DOHH2 (cell line): ENCODE measurements at regions not wholly inside any gene's neighbourhood (a gene's known extent, or its start where the extent isn't known, plus 50 kb on each side); places are given as distances from the start of the nearest gene placed in this dataset.

ENCODE experiments used
- H3F3A ChIP-seq: fragments of 200-600 bp; sonication (generic), shearing (Covaris generic); 2 replicates; pipeline ENCODE4 v1.6.0; 2016; ENCODE audit warnings: antibody characterized with exemption, mild to moderate bottlenecking; ENCODE audit not compliant: control insufficient read depth, insufficient read depth
- H3K27ac ChIP-seq: fragments of 200-600 bp; sonication (generic); 2 replicates; pipeline ENCODE4 v1.5.1; 2014; ENCODE audit warnings: low read depth, mild to moderate bottlenecking, low read length, moderate library complexity
- H3K27me3 ChIP-seq: fragments of 200-600 bp; sonication (generic); 2 replicates; pipeline ENCODE4 v1.6.1; 2014; ENCODE audit warnings: mild to moderate bottlenecking, low read length, mixed read lengths; ENCODE audit not compliant: control insufficient read depth
- H3K36me3 ChIP-seq: fragments of 200-600 bp; sonication (generic); 2 replicates; pipeline ENCODE4 v1.6.1; 2014; ENCODE audit warnings: mild to moderate bottlenecking, low read length, moderate library complexity, mixed read lengths; ENCODE audit not compliant: control insufficient read depth
- H3K4me1 ChIP-seq: fragments of 200-600 bp; sonication (generic); 2 replicates; pipeline ENCODE4 v1.6.1; 2014; ENCODE audit warnings: mild to moderate bottlenecking, low read length, mixed read lengths; ENCODE audit not compliant: control insufficient read depth
- H3K4me2 ChIP-seq: fragments of 200-600 bp; sonication (generic); 2 replicates; pipeline ENCODE4 v1.6.0; 2014; ENCODE audit warnings: mild to moderate bottlenecking, low read length, moderate library complexity
- H3K4me3 ChIP-seq: fragments of 200-600 bp; sonication (generic); 2 replicates; pipeline ENCODE4 v1.5.1; 2014; ENCODE audit warnings: mild to moderate bottlenecking, low read length, mixed read lengths
- H3K79me2 ChIP-seq: fragments of 200-600 bp; sonication (generic); 2 replicates; pipeline ENCODE4 v1.6.1; 2014; ENCODE audit warnings: mild to moderate bottlenecking, low read length, mixed read lengths; ENCODE audit not compliant: control insufficient read depth
- H3K9me2 ChIP-seq: fragments of 200-600 bp; sonication (generic); replicated peaks from 2 replicates; pipeline ENCODE4 v1.6.1; 2014; ENCODE audit warnings: mild to moderate bottlenecking, low read length, mixed read lengths; ENCODE audit not compliant: control insufficient read depth
- H3K9me3 ChIP-seq: fragments of 200-600 bp; sonication (generic); 2 replicates; pipeline ENCODE4 v1.6.1; 2014; ENCODE audit warnings: antibody characterized with exemption, low read length, mixed read lengths; ENCODE audit not compliant: control insufficient read depth, insufficient read depth
- H4K20me1 ChIP-seq: fragments of 200-600 bp; sonication (generic); 2 replicates; pipeline ENCODE4 v1.6.0; 2014; ENCODE audit warnings: low read depth, mild to moderate bottlenecking, antibody characterized with exemption, low read length, moderate library complexity; ENCODE audit not compliant: control insufficient read depth, insufficient read depth
- CTCF ChIP-seq: fragments of 200-600 bp; sonication (generic); IDR thresholded peaks from one replicate; pipeline ENCODE4 v1.5.1; 2014; ENCODE audit warnings: antibody characterized with exemption, mild to moderate bottlenecking, low read depth, low read length; ENCODE audit not compliant: poor library complexity, severe bottlenecking
- EZH2phosphoT487 ChIP-seq: fragments of 200-600 bp; sonication (generic); IDR thresholded peaks from 2 replicates; pipeline ENCODE4 v1.6.1; 2017; ENCODE audit warnings: borderline replicate concordance, mild to moderate bottlenecking, antibody characterized with exemption, low read length, moderate library complexity, mixed read lengths

- H3K4me1 ChIP-seq, result no peaks in the 10 kb centered on the region
- H3K9me3 ChIP-seq, result no peaks in the 10 kb centered on the region
- H3K27ac ChIP-seq, result no peak overlapping the region
- H3K79me2 ChIP-seq, result no peaks in the 10 kb centered on the region
- no peaks in the 10 kb centered on the region for H3K36me3 ChIP-seq
- H4K20me1 ChIP-seq, result no peaks in the 10 kb centered on the region
- no peak overlapping the region for H3K4me3 ChIP-seq
- H3K9me2 ChIP-seq, result no peaks in the 10 kb centered on the region
- no peaks in the 10 kb centered on the region for H3K27me3 ChIP-seq
- H3K4me2 ChIP-seq, result no peak overlapping the region
- peak; percentile 62 for TF ChIP-seq CTCF
- TF ChIP-seq EZH2phosphoT487, result no peak
- H3F3A ChIP-seq, result no peaks in the 10 kb centered on the region
Observed at GRCh38 chr20:4519534-4519933, 166.7 kb upstream of the PRNP start.

GRCh38 chr20:4516876-4517275, 169.4 kb upstream of the PRNP start:
- Histone ChIP-seq H3K27ac (no peak overlapping the region), H3K9me3 (no peaks in the 10 kb centered on the region), H3K27me3 (peaks cover 3% of the 10 kb centered on the region; the same call in 1 of the 2 replicates), H3K9me2 (no peaks in the 10 kb centered on the region), H3K36me3 (no peaks in the 10 kb centered on the region), H3K4me1 (no peaks in the 10 kb centered on the region), H3K4me3 (no peak overlapping the region), H3F3A (no peaks in the 10 kb centered on the region), H3K4me2 (no peak overlapping the region), H3K79me2 (no peaks in the 10 kb centered on the region), H4K20me1 (no peaks in the 10 kb centered on the region)
- TF ChIP-seq CTCF (no peak), EZH2phosphoT487 (no peak)

- H3K9me3 ChIP-seq, result no peaks in the 10 kb centered on the region
- no peaks in the 10 kb centered on the region for H3F3A ChIP-seq
- no peak overlapping the region for H3K4me2 ChIP-seq
- no peaks in the 10 kb centered on the region for H3K36me3 ChIP-seq
- no peaks in the 10 kb centered on the region for H3K79me2 ChIP-seq
- no peaks in the 10 kb centered on the region for H3K4me1 ChIP-seq
- no peak overlapping the region for H3K4me3 ChIP-seq
- TF ChIP-seq EZH2phosphoT487, result no peak
- TF ChIP-seq CTCF, result no peak
- no peaks in the 10 kb centered on the region for H4K20me1 ChIP-seq
- H3K9me2 ChIP-seq, result no peaks in the 10 kb centered on the region
- H3K27me3 ChIP-seq, result peaks cover 3% of the 10 kb centered on the region; the same call in 1 of the 2 replicates
- H3K27ac ChIP-seq, result no peak overlapping the region
Observed at GRCh38 chr20:4513720-4514119, 172.5 kb upstream of the PRNP start.
